ENCODE measurements at regions not wholly inside any gene's neighbourhood (a gene's known extent, or its start where the extent isn't known, plus 50 kb on each side); places are given as distances from the start of the nearest gene placed in this dataset.

DNA sequence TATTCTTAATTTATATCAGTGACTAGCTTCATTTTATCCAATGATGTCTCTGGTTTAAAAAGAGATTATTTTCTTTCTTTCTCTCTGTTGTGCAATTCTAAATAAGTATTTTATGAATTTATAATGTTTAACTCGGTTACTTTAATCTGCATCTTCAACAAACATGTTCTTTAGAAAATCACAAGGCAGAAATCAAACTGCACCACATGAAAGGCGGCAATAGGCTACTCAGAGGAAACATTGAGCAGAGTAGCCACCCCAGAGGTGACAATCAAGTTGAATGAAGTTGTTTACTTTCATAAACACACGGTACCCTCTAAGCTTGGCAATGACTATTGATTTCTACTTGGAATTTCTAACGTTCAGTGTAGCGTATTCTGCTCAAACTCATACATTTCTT lies 677.8 kb upstream of the ROBO1 start:
- TF ChIP-seq POLR2AphosphoS5 (IDR thresholded peaks at IDR 0.05) = no peak
- TF ChIP-seq, protein P1, sequence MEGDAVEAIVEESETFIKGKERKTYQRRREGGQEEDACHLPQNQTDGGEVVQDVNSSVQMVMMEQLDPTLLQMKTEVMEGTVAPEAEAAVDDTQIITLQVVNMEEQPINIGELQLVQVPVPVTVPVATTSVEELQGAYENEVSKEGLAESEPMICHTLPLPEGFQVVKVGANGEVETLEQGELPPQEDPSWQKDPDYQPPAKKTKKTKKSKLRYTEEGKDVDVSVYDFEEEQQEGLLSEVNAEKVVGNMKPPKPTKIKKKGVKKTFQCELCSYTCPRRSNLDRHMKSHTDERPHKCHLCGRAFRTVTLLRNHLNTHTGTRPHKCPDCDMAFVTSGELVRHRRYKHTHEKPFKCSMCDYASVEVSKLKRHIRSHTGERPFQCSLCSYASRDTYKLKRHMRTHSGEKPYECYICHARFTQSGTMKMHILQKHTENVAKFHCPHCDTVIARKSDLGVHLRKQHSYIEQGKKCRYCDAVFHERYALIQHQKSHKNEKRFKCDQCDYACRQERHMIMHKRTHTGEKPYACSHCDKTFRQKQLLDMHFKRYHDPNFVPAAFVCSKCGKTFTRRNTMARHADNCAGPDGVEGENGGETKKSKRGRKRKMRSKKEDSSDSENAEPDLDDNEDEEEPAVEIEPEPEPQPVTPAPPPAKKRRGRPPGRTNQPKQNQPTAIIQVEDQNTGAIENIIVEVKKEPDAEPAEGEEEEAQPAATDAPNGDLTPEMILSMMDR (IDR thresholded peaks at IDR 0.05) = no peak

Data from prostate gland (tissue), 2 donors.